A204.1 (cell line): ENCODE measurements at regions not wholly inside any gene's neighbourhood (a gene's known extent, or its start where the extent isn't known, plus 50 kb on each side); places are given as distances from the start of the nearest gene placed in this dataset.
A peak's percentile ranks its signal among the peaks of the same experiment; 100 is the strongest.

Experiments used
- FAIRE-seq: peaks from 2 replicates; lab custom pipeline; 2012; peaks lifted over from hg19 to GRCh38; lab: Jason Lieb, UNC

DNA sequence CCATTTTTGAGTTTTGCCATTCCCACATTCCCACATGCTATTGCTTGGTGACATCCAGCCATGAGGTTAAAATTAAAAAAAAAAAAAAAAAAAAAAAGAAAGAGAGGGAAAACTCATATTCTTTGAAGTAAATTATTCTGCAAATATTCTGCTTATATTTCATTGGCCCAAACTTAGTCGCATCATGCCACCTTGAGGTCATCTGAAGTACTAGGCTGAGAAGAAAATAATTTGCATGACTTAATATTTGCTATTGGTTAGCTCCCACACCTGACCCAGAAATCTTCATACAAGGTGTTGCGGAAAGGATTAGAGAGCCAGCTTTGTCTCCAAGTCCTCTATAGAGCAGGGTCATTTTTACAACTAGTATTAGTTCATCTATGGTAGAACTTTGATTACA, 2206.0 kb downstream of the MRPL39 start:
- peak; percentile 29 for FAIRE-seq

DNA sequence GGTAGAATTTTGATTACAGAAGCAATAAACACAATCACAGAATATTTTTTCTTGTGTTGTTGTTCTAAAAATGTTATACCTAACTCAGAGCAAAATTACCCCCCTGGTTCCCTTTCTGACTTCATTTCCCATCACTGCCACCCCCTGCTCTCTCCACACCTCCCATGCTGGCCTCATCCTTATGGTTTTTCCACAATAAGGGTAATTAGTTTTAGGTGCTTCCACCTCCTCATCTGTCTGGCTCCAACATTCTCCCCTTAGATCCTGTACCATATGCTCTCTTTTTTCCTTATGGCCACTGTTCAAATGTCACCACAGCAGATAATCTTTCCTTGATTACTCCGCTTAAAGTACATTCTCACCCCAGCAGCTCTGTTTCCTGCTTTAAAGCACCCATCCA, 2208.6 kb downstream of the MRPL39 start:
- FAIRE-seq, result no peak

DNA sequence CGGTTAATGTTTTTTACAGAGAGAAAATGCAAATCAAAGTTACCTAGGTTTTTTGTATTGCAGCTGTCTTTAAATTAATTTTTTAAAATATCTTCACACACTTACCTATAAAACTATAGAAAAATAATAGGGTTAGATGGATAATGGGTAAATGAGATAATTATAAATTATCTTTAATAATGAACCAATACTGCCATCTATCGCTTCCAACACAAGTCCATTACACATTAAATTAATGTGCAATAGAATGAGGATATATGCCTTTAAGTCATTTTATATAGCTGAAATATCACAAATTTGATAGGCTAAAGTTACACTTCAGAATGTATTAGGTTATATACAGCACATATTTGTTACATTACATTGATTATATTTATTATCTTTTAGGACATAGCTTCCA, 2212.8 kb downstream of the MRPL39 start:
- FAIRE-seq, result peak; percentile 87

DNA sequence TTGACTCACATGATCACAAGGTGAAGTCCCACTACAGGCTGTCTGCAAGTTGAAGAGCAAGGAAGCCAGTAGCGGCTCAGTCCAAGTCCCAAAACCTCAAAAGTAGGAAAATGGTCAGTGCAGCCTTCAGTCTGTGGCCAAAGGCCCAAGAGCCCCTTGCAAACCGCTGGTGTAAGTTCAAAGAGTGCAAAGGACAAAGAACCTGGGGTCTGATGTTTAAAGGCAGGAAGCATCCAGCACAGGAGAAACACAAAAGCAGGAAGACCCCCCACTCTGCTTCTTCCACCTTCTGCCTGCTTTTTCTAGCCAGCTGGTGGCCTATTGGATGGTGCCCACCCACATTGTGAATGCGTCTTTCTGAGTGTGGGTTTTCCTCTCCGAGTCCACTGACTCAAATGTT, 2222.6 kb downstream of the MRPL39 start:
- FAIRE-seq, result no peak

DNA sequence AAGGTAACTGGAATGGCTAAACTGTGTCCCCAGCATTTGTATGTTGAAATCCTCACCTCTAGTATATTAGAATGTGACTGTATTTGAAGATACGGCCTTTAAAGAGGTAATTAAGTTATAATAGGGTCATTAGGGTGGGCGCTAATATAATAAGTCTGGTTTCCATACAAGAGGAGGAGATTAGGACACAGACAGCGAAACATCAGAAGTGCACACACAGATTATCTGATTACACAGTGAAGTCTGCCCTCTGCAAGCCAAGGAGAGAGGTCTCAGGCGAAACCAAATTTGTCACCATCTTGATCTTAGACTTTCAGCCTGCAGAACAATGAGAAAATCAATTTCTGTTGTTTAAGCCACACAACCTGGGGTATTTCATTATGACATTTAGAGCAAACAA, 2233.1 kb downstream of the MRPL39 start:
- no peak for FAIRE-seq

DNA sequence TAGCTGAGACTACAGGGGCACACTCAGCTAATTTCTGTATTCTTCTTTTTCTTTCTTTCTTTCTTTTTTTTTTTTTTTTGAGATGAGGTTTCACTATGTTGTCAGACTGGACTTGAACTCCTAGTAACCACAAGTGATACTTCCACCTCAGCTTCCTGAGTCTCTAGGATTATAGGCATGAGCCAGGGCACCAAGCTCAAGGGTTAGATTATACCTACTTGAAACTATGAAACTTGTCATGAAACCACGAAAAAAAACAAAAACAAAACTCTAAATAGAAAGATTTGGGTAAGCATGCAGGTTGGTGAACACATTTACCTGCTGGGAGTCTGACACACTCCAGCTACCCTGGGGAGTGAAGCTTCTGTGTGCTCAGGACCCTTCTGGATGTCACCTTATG, 2250.4 kb downstream of the MRPL39 start:
- no peak for FAIRE-seq

DNA sequence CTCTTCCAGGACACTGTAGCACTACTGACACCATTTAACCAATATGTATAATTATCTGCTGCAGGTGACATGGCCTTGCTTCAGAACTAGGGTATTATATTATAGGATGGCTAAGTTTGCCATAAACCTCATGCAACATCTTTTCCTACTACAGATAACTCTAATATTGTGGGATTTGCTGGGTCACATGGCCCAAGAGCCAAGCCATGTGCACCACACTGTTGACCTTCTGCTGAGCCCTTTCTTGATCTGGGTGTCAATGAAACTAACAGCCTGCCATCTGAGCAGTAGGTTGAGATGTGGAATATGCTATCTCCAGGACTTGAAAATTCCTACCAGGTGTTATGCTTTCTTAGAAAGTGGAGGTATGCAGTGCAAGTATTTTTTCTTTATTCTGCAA, 2291.1 kb downstream of the MRPL39 start:
- no peak for FAIRE-seq

DNA sequence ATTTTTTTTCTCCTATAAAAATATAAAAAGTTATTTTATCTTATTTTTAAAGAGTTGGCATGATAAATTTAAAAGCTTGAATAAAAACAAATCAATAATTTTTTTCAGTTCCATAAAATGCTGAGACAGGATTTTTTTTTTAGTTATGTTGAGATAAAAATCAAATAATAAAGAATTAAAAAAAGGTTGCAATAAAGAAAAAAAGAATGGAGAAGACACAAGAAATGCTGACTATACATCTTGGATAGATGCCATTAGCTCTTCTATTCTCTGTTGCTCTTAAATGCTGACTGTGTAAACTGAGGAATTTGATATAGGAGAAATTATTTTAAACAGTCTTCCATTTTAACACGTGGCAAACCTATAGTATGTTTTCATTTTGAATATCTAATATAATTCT, 2298.5 kb downstream of the MRPL39 start:
- peak; percentile 60 for FAIRE-seq

DNA sequence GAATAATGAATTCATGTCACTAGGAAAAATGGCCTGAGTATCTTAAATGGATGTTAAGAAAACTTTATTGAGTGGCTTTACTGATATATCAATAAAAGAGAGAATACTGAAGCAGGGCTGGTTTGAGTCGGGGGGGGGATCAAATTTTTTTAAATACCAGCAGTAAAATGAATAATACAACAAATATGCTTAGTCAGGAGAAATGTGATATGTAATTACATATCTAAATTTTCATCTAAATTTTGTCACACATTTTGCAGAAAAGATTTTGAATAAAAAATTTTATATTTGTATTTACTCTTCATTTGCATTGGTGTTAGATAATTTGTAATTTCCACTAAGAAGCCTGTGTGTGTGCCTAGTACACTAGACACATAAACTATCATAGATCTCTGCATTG, 2300.2 kb downstream of the MRPL39 start:
- FAIRE-seq, result no peak

DNA sequence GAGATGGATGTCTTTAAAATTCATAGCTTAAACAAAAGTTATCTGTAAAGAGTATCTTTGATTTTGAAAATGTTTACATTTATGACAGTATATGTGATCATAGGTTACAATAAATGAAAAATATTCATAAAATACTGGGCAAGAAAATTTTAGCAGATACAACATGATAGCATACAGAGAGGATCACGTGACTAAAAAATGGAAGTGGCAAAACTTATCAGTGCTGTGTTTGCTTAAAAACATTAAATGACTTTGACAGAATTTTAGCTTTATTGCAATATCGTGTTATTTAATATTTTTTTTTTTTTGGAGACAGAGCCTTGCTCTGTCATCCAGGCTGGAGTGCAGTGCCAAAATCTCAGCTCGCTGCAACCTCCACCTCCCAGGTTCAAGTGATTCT, 2294.1 kb downstream of the NCAM2 start:
- FAIRE-seq, result no peak

DNA sequence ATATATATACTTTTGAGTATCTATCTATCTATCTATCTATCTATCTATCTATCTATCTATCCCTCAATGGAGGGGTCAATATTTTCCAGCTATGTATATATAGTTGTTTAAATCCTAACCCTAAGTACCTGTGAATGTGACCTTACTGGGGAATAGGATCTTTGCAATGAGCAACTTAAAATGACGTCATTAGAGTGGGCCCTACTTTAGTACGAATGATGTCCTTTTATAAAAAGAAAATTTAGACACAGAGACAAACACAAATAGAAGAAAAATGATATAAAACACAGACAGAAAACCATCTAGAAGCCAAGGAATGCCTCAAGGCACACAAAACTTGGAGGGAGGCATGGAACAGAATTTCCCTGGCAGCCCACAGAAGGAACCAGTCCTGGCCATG, 2283.7 kb downstream of the NCAM2 start:
- no peak for FAIRE-seq

DNA sequence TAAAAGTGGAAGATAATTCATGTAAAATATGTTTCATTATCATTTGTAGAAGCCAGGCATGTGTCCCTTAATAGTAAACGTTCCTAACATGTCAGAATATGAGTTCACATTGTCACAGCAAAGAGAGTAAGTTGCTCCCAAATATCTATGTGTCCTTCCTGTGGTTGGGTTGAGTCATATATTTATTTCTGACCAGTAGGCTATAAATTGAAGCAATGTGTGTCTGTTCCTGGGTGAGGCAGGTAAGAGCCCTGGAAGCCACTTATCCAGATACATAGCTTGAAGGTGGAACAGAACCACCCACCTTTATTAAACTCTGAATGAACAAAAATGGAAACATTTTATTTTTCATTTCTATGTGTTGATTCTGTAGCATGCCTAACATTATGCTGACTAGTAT, 2251.6 kb downstream of the NCAM2 start:
- FAIRE-seq, result no peak

DNA sequence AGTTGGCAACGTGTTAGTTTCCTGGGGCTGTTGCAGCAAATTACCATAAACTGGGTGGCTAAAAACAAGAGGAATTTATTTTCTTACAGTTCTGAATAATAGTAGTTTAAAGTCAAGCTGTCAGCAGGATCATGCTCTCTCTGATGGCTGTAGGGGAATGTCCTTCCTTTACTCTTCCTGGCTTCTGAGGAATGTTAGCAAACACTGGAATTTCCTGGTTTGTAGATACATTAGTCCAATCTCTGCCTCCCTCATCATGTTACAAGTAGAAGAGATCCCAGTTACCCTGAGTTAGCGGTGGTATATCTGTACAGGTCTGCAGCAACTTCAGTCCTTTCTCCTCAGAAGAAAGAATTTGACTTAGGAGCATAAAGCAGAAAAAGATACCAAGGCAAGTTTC, 2249.1 kb downstream of the NCAM2 start:
- FAIRE-seq, result no peak

DNA sequence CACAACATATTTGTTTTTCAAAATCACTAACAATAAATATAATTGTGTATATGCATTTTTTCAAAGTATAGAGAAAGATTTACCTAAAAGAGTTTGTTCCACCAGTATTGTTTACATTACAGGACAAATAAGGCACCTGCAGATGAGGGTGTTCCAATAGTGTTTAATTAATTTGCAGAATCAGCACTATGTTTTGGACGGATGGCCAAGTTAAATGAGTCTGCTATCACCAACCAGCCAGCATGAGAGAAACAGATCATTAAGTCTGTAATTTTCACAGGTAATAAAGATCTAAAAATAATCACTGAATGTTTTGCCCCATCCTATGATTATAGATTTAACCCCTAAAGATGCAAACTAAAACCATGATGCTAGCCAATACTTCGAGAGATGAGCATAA, 2247.0 kb downstream of the NCAM2 start:
- FAIRE-seq, result no peak

DNA sequence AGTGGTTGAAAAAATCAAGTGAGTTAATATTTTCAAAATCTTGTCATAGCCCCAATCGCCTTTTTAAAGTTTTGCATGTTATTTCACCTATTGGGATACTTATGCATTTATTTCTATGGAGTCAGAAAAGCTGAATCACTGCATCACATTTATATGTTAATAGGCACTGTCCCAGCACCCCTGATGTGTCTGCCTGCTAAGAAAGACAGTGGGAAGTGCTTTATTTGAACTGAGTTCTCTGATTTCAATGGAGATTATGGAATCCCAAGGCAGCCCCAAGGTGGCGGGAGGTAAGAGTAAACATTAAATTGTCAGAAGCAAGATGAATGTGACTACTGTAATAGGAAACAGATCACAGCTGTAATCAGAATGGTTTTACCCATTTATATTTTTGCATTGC, 2225.7 kb downstream of the NCAM2 start:
- FAIRE-seq, result no peak

DNA sequence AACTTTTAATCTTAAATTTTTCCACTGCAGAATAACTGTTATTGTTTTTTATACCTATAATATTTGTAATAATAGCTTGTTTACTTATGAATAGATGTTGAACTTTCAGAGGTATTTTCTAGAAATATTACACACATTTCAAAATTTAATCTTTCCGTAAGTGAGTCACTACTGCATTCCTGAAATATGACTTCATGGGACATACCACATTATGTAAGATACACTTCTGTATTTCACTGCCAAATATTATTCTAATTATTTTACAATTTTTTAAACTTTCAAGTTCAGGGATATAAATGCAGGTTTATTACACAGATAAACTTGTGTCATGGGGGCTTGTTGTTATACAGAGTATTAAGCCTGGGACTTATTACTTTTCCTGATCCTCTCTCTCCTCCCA, 2220.5 kb downstream of the NCAM2 start:
- no peak for FAIRE-seq

DNA sequence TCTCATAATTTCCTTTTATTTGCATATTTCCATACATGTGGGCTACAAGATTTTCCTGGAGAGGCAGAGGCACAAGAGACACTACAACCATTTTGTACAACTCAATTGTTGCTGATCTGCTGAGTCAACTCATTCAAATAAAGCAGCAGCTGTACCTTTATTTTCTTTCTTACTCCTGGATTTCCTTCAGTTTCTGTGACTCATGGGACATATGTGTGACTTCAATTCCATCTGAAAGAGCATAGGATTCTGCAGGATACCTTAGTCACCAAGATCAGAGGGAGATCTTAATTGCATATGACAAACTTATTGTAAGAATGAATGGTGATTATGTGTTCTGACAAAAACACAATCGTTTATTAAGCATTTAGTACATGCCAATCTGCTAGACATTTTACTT, 2219.4 kb downstream of the NCAM2 start:
- FAIRE-seq, result no peak

DNA sequence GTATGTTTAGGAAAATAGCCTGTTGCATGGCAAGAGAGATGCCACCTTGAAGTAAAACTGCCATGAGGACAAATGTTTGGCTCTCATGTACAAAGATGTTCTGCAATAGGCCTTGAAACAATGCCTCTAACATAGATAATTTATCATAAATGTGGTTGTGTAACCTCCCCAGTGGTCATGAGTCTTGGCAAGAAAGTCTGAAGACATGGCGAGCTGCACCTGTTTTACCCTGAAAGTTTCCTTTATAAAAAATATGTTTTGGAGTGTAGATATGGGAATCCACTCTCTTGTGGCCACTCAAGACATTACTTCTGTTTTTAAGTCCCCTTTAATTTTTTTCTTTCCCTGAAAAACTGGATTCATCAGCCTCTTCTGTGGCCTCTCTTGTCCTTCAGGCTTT, 2217.1 kb downstream of the NCAM2 start:
- FAIRE-seq, result no peak
